ENCODE measurements at regions not wholly inside any gene's neighbourhood (a gene's known extent, or its start where the extent isn't known, plus 50 kb on each side); places are given as distances from the start of the nearest gene placed in this dataset.

DNA sequence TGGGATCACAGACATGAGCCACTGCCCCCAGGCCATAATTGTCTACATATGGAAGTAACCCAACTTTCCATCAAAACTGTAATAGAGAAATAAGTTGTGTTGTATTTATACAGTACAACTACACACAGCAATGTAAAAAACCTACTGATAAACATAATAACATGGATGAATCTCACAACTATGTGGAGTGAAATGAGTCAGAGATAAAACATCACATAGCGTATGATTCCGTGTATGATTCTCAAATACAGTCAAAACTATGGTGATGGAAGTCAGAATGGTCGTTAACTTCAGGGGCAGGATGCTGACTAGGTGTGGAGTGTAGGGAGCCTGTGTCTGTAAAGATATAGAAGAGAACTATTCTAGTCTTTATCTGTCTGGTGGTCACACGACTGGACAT lies 332.7 kb upstream of the SLCO3A1 start:
- in situ Hi-C loops (cut with MboI) = no loop called here
- Histone ChIP-seq H3K4me3 (no peak overlapping the region), H3K27ac (ENCODE audit: control insufficient read depth, insufficient read depth) (no peak overlapping the region), H3K9me3 (replicated peaks; ENCODE audit: control insufficient read depth, insufficient read depth, low read length) (no peaks in the 10 kb centered on the region), H3K9ac (ENCODE audit: control insufficient read depth, insufficient read depth, low read length) (no peak overlapping the region), H3K4me1 (ENCODE audit: control insufficient read depth, insufficient read depth, low read length) (no peaks in the 10 kb centered on the region), H4K20me1 (ENCODE audit: control insufficient read depth, insufficient read depth) (no peaks in the 10 kb centered on the region), H3K79me2 (ENCODE audit: control insufficient read depth, insufficient read depth, low read length) (no peaks in the 10 kb centered on the region), H3K36me3 (ENCODE audit: control insufficient read depth in 2 of 2, insufficient read depth in 2 of 2, low read length in 1 of 2) (no peaks in the 10 kb centered on the region), H3K4me2 (ENCODE audit: control insufficient read depth, insufficient read depth) (no peak overlapping the region), H2AFZ (ENCODE audit: control insufficient read depth, low read depth, low read length) (no peak overlapping the region), H3K27me3 (replicated peaks in 1 of 2; ENCODE audit: control insufficient read depth in 2 of 2, insufficient read depth in 2 of 2, low read length in 1 of 2) (no peaks in the 10 kb centered on the region)
- FAIRE-seq (no peak), DNase-seq (ENCODE audit: low read depth, low spot score) (no peak), ATAC-seq (no peak)
- ChIA-PET RAD21 (ENCODE audit: unreplicated experiment) (no interaction called here), SMC1A (ENCODE audit: uncharacterized antibody, unreplicated experiment) (interaction anchor here (1.6 kb wide), 1 partner anchor 9 kb away, joined by 4 read pairs; no protein-coding TSS in a partner anchor), POLR2A (no interaction called here), CTCF (interaction anchor here (0.6 to 1.1 kb wide), 2 partner anchors 9 to 331 kb away, joined by 3 to 4 read pairs; no protein-coding TSS in a partner anchor)
- 7% methylated on average over 4 of the region's 4 CpGs for WGBS (ENCODE audit: insufficient coverage, insufficient replicate concordance, low lambda C conversion rate, missing lambda C conversion rate)
- TF ChIP-seq HCFC1 (IDR thresholded peaks at IDR 0.05; ENCODE audit: low read length) (no peak), ZNF274 (IDR thresholded peaks at IDR 0.05; ENCODE audit: insufficient read depth, insufficient read length) (no peak), CREB1 (IDR thresholded peaks at IDR 0.05; ENCODE audit: low read depth) (no peak), POLR2AphosphoS2 (IDR thresholded peaks at IDR 0.05; ENCODE audit: low read depth, low read length) (no peak), NFXL1 (IDR thresholded peaks at IDR 0.05; ENCODE audit: borderline replicate concordance) (no peak)
- TF ChIP-seq, protein P1, sequence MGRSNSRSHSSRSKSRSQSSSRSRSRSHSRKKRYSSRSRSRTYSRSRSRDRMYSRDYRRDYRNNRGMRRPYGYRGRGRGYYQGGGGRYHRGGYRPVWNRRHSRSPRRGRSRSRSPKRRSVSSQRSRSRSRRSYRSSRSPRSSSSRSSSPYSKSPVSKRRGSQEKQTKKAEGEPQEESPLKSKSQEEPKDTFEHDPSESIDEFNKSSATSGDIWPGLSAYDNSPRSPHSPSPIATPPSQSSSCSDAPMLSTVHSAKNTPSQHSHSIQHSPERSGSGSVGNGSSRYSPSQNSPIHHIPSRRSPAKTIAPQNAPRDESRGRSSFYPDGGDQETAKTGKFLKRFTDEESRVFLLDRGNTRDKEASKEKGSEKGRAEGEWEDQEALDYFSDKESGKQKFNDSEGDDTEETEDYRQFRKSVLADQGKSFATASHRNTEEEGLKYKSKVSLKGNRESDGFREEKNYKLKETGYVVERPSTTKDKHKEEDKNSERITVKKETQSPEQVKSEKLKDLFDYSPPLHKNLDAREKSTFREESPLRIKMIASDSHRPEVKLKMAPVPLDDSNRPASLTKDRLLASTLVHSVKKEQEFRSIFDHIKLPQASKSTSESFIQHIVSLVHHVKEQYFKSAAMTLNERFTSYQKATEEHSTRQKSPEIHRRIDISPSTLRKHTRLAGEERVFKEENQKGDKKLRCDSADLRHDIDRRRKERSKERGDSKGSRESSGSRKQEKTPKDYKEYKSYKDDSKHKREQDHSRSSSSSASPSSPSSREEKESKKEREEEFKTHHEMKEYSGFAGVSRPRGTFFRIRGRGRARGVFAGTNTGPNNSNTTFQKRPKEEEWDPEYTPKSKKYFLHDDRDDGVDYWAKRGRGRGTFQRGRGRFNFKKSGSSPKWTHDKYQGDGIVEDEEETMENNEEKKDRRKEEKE (IDR thresholded peaks at IDR 0.05) = no peak
- intact Hi-C loops (cut with micrococcal nuclease; ENCODE audit: unreplicated experiment) = no loop called here
- BruUV-seq (replicated peaks) = no TSS peak
